Endothelial cell of umbilical vein (primary cell): ENCODE measurements at regions not wholly inside any gene's neighbourhood (a gene's known extent, or its start where the extent isn't known, plus 50 kb on each side); places are given as distances from the start of the nearest gene placed in this dataset.

Source experiments
- BruUV-seq: library from RNA; stranded (reverse); fragments of 400-500 nt; replicated peaks from 2 replicates; lab custom pipeline; 2021; lab: Mats Ljungman, UMichigan
- CTCF ChIA-PET: fragments of 300-600, 350-600 bp; sonication (Branson Sonifier 250); formaldehyde crosslinking; loops from one replicate; lab custom pipeline; 2021; ENCODE audit warnings: antibody characterized with exemption, inconsistent platforms; lab: Charles Lee
- POLR2A ChIA-PET: fragments of 300-600, 350-600 bp; sonication (Branson Sonifier 250); formaldehyde crosslinking; loops from one replicate; lab custom pipeline; 2021; ENCODE audit warnings: antibody characterized with exemption, inconsistent platforms; lab: Charles Lee
- DNase-seq: peaks from one replicate; pipeline ENCODE4 v3.0.0-alpha.2; 2011; ENCODE audit warnings: low read depth, low spot score
- FAIRE-seq: peaks from 2 replicates; lab custom pipeline; 2011; peaks lifted over from hg19 to GRCh38; lab: Jason Lieb, UNC
- H2AFZ ChIP-seq: 2 replicates; pipeline ENCODE4 v1.6.0; 2012; ENCODE audit warnings: low read depth, low read length, control low read depth, inconsistent platforms
- H3K27ac ChIP-seq: 2 replicates; pipeline ENCODE4 v1.5.1; 2011; ENCODE audit warnings: low read depth, mild to moderate bottlenecking, control low read depth, low read length, moderate library complexity; ENCODE audit not compliant: insufficient read depth
- H3K27me3 ChIP-seq, 2 experiments: 2 replicates each; pipeline versions ENCODE4 v1.6.0 to v1.6.1; 2011; ENCODE audit warnings: low read length in 2 of 2, mixed read lengths in 1 of 2; ENCODE audit not compliant: control insufficient read depth in 2 of 2, insufficient read depth in 2 of 2
- H3K36me3 ChIP-seq, 2 experiments: 2 replicates in 1 of 2; 3 replicates in 1 of 2; pipeline ENCODE4 v1.5.1; 2011; ENCODE audit warnings: low read length in 2 of 2, mild to moderate bottlenecking in 1 of 2, moderate library complexity in 1 of 2; ENCODE audit not compliant: control insufficient read depth in 2 of 2, insufficient read depth in 2 of 2; ENCODE audit errors: extremely low read depth in 1 of 2
- H3K4me1 ChIP-seq: 3 replicates; pipeline ENCODE4 v1.5.1; 2011; ENCODE audit warnings: mild to moderate bottlenecking, low read length; ENCODE audit not compliant: control insufficient read depth, insufficient read depth; ENCODE audit errors: extremely low read depth
- H3K4me2 ChIP-seq: 2 replicates; pipeline ENCODE4 v1.6.1; 2011; ENCODE audit warnings: low read length, control low read depth, mixed read lengths; ENCODE audit not compliant: insufficient read depth
- H3K4me3 ChIP-seq, 3 experiments: fragments of 200-600 bp in 1 of 3; sonication (generic), shearing (Covaris generic) in 1 of 3; replicated peaks in 1 of 3; 2 replicates each; pipeline ENCODE4 v1.5.1; 2011 to 2016; ENCODE audit warnings: control low read depth in 3 of 3, low read length in 3 of 3, mild to moderate bottlenecking in 2 of 3, inconsistent platforms in 1 of 3, low read depth in 1 of 3, moderate library complexity in 1 of 3; ENCODE audit not compliant: insufficient read depth in 1 of 3
- H3K79me2 ChIP-seq: 2 replicates; pipeline ENCODE4 v1.6.0; 2012; ENCODE audit warnings: low read length, inconsistent platforms; ENCODE audit not compliant: control insufficient read depth, insufficient read depth
- H3K9ac ChIP-seq: replicated peaks from 2 replicates; pipeline ENCODE3; 2011; ENCODE audit warnings: low read length, control low read depth; ENCODE audit not compliant: insufficient read depth; ENCODE audit errors: extremely low read depth
- H3K9me1 ChIP-seq: replicated peaks from 3 replicates; pipeline ENCODE4 v1.6.0; 2011; ENCODE audit warnings: mild to moderate bottlenecking, low read length; ENCODE audit not compliant: control insufficient read depth, insufficient read depth; ENCODE audit errors: extremely low read depth
- H3K9me3 ChIP-seq: replicated peaks from 2 replicates; pipeline ENCODE4 v1.5.1; 2012; ENCODE audit warnings: low read length, inconsistent platforms; ENCODE audit not compliant: control insufficient read depth, insufficient read depth
- H4K20me1 ChIP-seq: replicated peaks from 2 replicates; pipeline ENCODE3; 2011; ENCODE audit warnings: mild to moderate bottlenecking, low read length; ENCODE audit not compliant: control insufficient read depth, insufficient read depth; ENCODE audit errors: extremely low read depth
- EZH2 ChIP-seq: IDR thresholded peaks from 2 replicates; pipeline ENCODE4 v1.6.1; 2012; ENCODE audit warnings: borderline replicate concordance, low read depth, mild to moderate bottlenecking, moderate library complexity, low read length, inconsistent platforms; ENCODE audit not compliant: severe bottlenecking
- FOS ChIP-seq: IDR thresholded peaks from 2 replicates; pipeline ENCODE4 v1.6.1; 2011; ENCODE audit warnings: mild to moderate bottlenecking, low read length, moderate library complexity, borderline replicate concordance; ENCODE audit not compliant: insufficient read depth
- GATA2 ChIP-seq: IDR thresholded peaks from 2 replicates; pipeline ENCODE4 v1.7.0; 2011; ENCODE audit warnings: low read depth, mild to moderate bottlenecking, moderate library complexity, mixed read lengths, low read length; ENCODE audit not compliant: insufficient read length, insufficient read depth
- JUN ChIP-seq: IDR thresholded peaks from 2 replicates; pipeline ENCODE4 v1.6.1; 2011; ENCODE audit warnings: borderline replicate concordance, low read depth; ENCODE audit not compliant: insufficient read length, insufficient read depth
- MYC ChIP-seq: IDR thresholded peaks from one replicate; pipeline ENCODE4 v1.6.1; 2011; ENCODE audit warnings: mild to moderate bottlenecking, low read depth, low read length
- POLR2A ChIP-seq: IDR thresholded peaks from 2 replicates; pipeline ENCODE4 v1.6.1; 2012; ENCODE audit warnings: low read depth, mild to moderate bottlenecking, control low read depth, low read length
- POLR2AphosphoS5 ChIP-seq: IDR thresholded peaks from 2 replicates; pipeline ENCODE4 v1.6.1; 2012; ENCODE audit warnings: low read depth, mild to moderate bottlenecking, control low read depth, low read length, moderate library complexity; ENCODE audit not compliant: insufficient read depth
- dilution Hi-C: fragments of 300-500 bp; cut with MboI; formaldehyde crosslinking; loops from one replicate; pipeline ENCODE4 v1.15.0; 2019; ENCODE audit warnings: low sequenced_read_pairs; ENCODE audit not compliant: extremely low pct_ligation_motif_present
- intact Hi-C: fragments of 100-400 bp; cut with micrococcal nuclease; formaldehyde crosslinking; loops from one replicate; pipeline ENCODE4 v1.10.0; 2022
- TF ChIP-seq, protein P1 (sequence below), 2 donors: IDR thresholded peaks; 1 replicate in 1 of 2; 2 replicates in 1 of 2; pipeline ENCODE4 v1.5.1; 2011; ENCODE audit warnings: low read length in 2 of 2, mild to moderate bottlenecking in 2 of 2, moderate library complexity in 2 of 2, control low read depth in 1 of 2, inconsistent platforms in 1 of 2, low read depth in 1 of 2; ENCODE audit not compliant: insufficient read depth in 1 of 2; ENCODE audit errors: extremely low read depth in 1 of 2
- TF ChIP-seq, protein P2 (sequence below): IDR thresholded peaks from 2 replicates; pipeline ENCODE4 v1.6.1; 2011; ENCODE audit not compliant: insufficient read depth, insufficient read length

DNA sequence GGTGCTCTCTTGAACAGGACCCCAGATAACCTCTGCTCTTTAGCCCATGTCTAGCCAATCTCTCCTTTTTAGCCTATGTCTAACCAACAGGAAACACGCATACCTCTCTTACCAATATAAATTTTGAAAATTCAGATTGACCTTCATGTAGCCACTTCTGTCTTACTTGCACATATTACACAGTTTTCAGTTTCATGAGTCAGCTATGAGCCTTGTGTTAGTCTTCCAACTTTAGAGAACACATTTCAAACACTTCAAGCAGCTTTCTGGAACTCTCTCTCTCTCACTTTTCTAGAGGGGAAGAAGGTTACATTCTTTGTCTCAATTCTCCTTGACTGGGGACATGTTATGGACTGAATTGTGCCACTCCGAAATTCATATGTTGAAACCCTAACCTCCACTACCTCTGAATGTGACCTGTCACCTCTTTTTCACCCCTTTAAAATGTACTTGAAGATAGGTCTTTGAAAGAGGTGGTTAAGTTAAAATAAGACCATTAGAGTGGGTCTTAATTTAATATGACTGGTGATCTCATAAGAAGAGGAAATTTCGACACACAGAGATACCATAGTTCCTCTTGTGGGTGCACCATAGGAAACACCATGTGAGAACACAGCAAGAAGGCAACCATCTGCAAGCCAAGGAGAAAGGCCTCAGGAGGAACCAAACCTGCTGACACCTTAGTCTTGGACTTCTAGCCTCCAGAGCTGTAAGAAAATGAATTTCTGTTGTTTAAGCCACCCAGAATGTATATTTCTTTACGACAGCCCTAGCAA lies 480.3 kb upstream of the ALCAM start:
- no TSS peak for BruUV-seq
- Histone ChIP-seq H3K9me3 (no peaks in the 10 kb centered on the region), H3K27ac (no peak overlapping the region), H2AFZ (no peak overlapping the region), H3K36me3 (no peaks in the 10 kb centered on the region), H3K4me1 (no peaks in the 10 kb centered on the region), H3K9me1 (no peaks in the 10 kb centered on the region), H3K9ac (no peak overlapping the region), H3K4me3 (no peak overlapping the region), H3K79me2 (no peaks in the 10 kb centered on the region), H3K27me3 (no peaks in the 10 kb centered on the region), H3K4me2 (no peak overlapping the region), H4K20me1 (no peaks in the 10 kb centered on the region)
- TF ChIP-seq EZH2 (no peak), JUN (no peak), FOS (no peak), MYC (no peak), POLR2AphosphoS5 (no peak), POLR2A (no peak), GATA2 (no peak)
- TF ChIP-seq, protein P1, sequence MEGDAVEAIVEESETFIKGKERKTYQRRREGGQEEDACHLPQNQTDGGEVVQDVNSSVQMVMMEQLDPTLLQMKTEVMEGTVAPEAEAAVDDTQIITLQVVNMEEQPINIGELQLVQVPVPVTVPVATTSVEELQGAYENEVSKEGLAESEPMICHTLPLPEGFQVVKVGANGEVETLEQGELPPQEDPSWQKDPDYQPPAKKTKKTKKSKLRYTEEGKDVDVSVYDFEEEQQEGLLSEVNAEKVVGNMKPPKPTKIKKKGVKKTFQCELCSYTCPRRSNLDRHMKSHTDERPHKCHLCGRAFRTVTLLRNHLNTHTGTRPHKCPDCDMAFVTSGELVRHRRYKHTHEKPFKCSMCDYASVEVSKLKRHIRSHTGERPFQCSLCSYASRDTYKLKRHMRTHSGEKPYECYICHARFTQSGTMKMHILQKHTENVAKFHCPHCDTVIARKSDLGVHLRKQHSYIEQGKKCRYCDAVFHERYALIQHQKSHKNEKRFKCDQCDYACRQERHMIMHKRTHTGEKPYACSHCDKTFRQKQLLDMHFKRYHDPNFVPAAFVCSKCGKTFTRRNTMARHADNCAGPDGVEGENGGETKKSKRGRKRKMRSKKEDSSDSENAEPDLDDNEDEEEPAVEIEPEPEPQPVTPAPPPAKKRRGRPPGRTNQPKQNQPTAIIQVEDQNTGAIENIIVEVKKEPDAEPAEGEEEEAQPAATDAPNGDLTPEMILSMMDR (IDR thresholded peaks at IDR 0.05; ENCODE audit: extremely low read depth in 1 of 2, insufficient read depth in 1 of 2, low read depth in 1 of 2, low read length in 2 of 2), result no peak
- TF ChIP-seq, protein P2, sequence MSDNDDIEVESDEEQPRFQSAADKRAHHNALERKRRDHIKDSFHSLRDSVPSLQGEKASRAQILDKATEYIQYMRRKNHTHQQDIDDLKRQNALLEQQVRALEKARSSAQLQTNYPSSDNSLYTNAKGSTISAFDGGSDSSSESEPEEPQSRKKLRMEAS, result no peak
- DNase-seq (no peak), FAIRE-seq (no peak)
- intact Hi-C loops, result no loop called here
- dilution Hi-C loops, result no loop called here
- CTCF ChIA-PET, result no interaction called here
- POLR2A ChIA-PET, result no interaction called here
